Hepatocyte (in vitro differentiated cells): ENCODE measurements at regions not wholly inside any gene's neighbourhood (a gene's known extent, or its start where the extent isn't known, plus 50 kb on each side); places are given as distances from the start of the nearest gene placed in this dataset.

Experiments
- DNase-seq: peaks from one replicate; pipeline ENCODE4 v3.0.0-alpha.2; 2016; ENCODE audit warnings: low spot score
- H2AFZ ChIP-seq: fragments of 200-600 bp; sonication (generic); 2 replicates; pipeline ENCODE4 v1.6.0; 2016; ENCODE audit warnings: antibody characterized with exemption, mild to moderate bottlenecking
- H3K27ac ChIP-seq: fragments of 200-600 bp; sonication (generic); 2 replicates; pipeline ENCODE4 v1.5.1; 2016; ENCODE audit warnings: mild to moderate bottlenecking
- H3K27me3 ChIP-seq: fragments of 200-600 bp; sonication (generic); 2 replicates; pipeline ENCODE4 v1.6.1; 2016
- H3K36me3 ChIP-seq: fragments of 200-600 bp; sonication (generic); replicated peaks from 2 replicates; pipeline ENCODE4 v1.5.1; 2016; ENCODE audit warnings: low read depth; ENCODE audit not compliant: insufficient read depth
- H3K4me1 ChIP-seq: fragments of 200-600 bp; sonication (generic); 2 replicates; pipeline ENCODE4 v1.5.1; 2016; ENCODE audit warnings: mild to moderate bottlenecking, moderate library complexity; ENCODE audit not compliant: insufficient read depth
- H3K4me2 ChIP-seq: fragments of 200-600 bp; sonication (generic); 2 replicates; pipeline ENCODE4 v1.6.0; 2016
- H3K4me3 ChIP-seq: fragments of 200-600 bp; sonication (generic); 2 replicates; pipeline ENCODE4 v1.5.1; 2016; ENCODE audit warnings: mild to moderate bottlenecking
- H3K79me2 ChIP-seq: fragments of 200-600 bp; sonication (generic); 2 replicates; pipeline ENCODE4 v1.6.0; 2017; ENCODE audit warnings: mild to moderate bottlenecking
- H3K9me2 ChIP-seq: fragments of 200-600 bp; sonication (generic); replicated peaks from 2 replicates; pipeline ENCODE4 v1.6.0; 2017; ENCODE audit warnings: mild to moderate bottlenecking; ENCODE audit not compliant: insufficient read depth
- H3K9me3 ChIP-seq: fragments of 200-600 bp; sonication (generic); 2 replicates; pipeline ENCODE4 v1.5.1; 2016; ENCODE audit warnings: low read depth, mild to moderate bottlenecking
- H4K20me1 ChIP-seq: fragments of 200-600 bp; sonication (generic); 2 replicates; pipeline ENCODE4 v1.6.0; 2016; ENCODE audit warnings: mild to moderate bottlenecking; ENCODE audit not compliant: insufficient read depth, poor library complexity, severe bottlenecking
- EZH2 ChIP-seq: fragments of 200-600 bp; sonication (generic); IDR thresholded peaks from 2 replicates; pipeline ENCODE4 v1.6.1; 2016; ENCODE audit warnings: antibody characterized with exemption, mild to moderate bottlenecking, borderline replicate concordance
- EZH2phosphoT487 ChIP-seq: fragments of 200-600 bp; sonication (generic); IDR thresholded peaks from one replicate; pipeline ENCODE4 v1.6.1; 2018; ENCODE audit warnings: antibody characterized with exemption, mild to moderate bottlenecking, low read depth, moderate library complexity; ENCODE audit not compliant: unreplicated experiment, severe bottlenecking
- WGBS: methylation state at CpG from one replicate; pipeline ENCODE4 v1.1.6; 2016; ENCODE audit warnings: low lambda C conversion rate; ENCODE audit errors: missing lambda C conversion rate; 5-methylcytosine and 5-hydroxymethylcytosine counted together
- TF ChIP-seq, protein P1 (sequence below): fragments of 200-600 bp; sonication (generic); IDR thresholded peaks from 2 replicates; pipeline ENCODE4 v1.5.1; 2016; ENCODE audit warnings: antibody characterized with exemption, mild to moderate bottlenecking; ENCODE audit not compliant: poor library complexity

DNA sequence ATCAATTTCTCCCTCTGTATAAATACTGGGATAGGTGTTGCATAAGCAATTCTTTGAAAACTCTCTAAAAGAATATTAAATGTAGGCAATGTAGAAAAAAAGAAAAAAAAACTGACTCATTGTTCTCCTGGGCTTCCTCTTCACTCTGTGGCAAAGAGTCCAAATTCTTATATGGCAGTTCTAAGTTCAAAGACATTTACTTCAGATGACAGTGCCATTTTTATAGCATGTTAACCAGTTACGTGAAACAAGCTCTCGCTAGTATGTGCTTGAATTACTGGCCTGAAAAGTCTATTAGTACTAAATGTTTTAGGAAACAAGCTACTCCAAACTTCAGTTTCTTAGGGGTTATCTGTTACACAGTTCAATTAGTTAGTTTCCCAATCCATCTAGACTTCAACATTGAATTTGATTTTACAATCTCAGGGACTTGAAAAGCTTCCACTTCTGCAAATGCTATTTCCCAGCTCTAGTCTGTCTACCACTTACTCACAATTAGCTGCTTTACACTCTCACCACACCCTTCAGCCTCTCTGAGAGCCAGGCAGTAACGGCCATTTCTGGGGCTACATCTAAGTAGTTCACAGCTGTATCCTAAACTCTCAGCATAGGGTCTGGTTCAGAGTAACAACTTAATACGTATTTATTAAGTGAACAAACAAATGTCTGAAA, 100.4 kb downstream of the OGFRL1 start:
- WGBS: 66% methylated on average over 4 of the region's 4 CpGs
- Histone ChIP-seq H3K79me2 (no peaks in the 10 kb centered on the region), H3K4me1 (peaks cover 27% of the 10 kb centered on the region), H3K9me3 (no peaks in the 10 kb centered on the region), H3K4me2 (no peak overlapping the region), H3K27me3 (no peaks in the 10 kb centered on the region), H3K27ac (peak overlapping the region; percentile 14), H3K4me3 (no peak overlapping the region), H3K9me2 (no peaks in the 10 kb centered on the region), H4K20me1 (no peaks in the 10 kb centered on the region), H3K36me3 (no peaks in the 10 kb centered on the region), H2AFZ (no peak overlapping the region)
- TF ChIP-seq EZH2: no peak
- no peak for DNase-seq

DNA sequence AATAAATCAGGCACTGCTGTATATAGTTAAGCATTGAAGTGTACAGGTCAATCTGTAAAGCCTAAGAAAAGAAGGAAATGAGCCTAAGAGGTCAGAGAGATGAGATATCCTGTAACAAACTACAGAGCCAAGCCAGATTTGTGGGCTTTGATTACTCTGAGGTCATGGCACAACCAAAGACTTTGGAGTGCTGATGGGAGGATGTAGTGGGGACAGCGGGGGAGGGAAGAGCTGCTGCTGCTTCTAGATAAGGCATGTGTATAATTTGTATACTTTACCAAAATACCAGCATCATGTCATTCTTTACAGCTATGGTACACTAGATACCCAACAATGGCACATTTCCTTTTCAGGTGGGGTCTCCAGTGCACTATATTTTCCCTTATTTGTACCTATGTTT, 102.5 kb downstream of the OGFRL1 start:
- H3K36me3 ChIP-seq: no peaks in the 10 kb centered on the region
- H2AFZ ChIP-seq: no peak overlapping the region
- no peaks in the 10 kb centered on the region for H3K27me3 ChIP-seq
- WGBS: 86% methylated on average over 1 of the region's 1 CpG
- no peaks in the 10 kb centered on the region for H4K20me1 ChIP-seq
- H3K4me3 ChIP-seq: no peak overlapping the region
- TF ChIP-seq, protein P1, sequence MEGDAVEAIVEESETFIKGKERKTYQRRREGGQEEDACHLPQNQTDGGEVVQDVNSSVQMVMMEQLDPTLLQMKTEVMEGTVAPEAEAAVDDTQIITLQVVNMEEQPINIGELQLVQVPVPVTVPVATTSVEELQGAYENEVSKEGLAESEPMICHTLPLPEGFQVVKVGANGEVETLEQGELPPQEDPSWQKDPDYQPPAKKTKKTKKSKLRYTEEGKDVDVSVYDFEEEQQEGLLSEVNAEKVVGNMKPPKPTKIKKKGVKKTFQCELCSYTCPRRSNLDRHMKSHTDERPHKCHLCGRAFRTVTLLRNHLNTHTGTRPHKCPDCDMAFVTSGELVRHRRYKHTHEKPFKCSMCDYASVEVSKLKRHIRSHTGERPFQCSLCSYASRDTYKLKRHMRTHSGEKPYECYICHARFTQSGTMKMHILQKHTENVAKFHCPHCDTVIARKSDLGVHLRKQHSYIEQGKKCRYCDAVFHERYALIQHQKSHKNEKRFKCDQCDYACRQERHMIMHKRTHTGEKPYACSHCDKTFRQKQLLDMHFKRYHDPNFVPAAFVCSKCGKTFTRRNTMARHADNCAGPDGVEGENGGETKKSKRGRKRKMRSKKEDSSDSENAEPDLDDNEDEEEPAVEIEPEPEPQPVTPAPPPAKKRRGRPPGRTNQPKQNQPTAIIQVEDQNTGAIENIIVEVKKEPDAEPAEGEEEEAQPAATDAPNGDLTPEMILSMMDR: no peak
- TF ChIP-seq EZH2 (no peak), EZH2phosphoT487 (no peak)
- no peak for DNase-seq
- H3K9me2 ChIP-seq: no peaks in the 10 kb centered on the region
- no peaks in the 10 kb centered on the region for H3K79me2 ChIP-seq
- H3K4me1 ChIP-seq: peaks cover 16% of the 10 kb centered on the region
- H3K9me3 ChIP-seq: no peaks in the 10 kb centered on the region
- H3K27ac ChIP-seq: no peak overlapping the region
- H3K4me2 ChIP-seq: no peak overlapping the region

DNA sequence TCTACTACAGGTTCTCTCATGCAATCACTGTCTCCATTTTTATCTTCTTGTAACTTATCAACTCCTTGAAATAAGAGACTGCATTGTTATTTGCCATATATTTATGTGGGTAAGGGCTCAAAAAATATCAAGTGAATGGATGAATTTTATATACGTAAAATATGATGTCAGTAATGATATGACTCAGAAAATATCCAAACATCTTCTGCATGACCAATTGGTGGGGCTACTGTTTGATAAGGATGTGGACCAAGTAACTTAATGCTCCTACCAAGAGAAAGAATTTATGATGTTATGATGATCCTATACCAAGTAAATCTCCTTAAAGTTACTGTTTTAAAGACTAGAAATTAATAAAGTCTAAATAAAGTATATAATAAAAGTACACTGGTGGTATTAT, 103.7 kb downstream of the OGFRL1 start:
- no peak overlapping the region for H3K4me2 ChIP-seq
- TF ChIP-seq EZH2phosphoT487: no peak
- TF ChIP-seq, protein P1: no peak
- no peak for TF ChIP-seq EZH2

DNA sequence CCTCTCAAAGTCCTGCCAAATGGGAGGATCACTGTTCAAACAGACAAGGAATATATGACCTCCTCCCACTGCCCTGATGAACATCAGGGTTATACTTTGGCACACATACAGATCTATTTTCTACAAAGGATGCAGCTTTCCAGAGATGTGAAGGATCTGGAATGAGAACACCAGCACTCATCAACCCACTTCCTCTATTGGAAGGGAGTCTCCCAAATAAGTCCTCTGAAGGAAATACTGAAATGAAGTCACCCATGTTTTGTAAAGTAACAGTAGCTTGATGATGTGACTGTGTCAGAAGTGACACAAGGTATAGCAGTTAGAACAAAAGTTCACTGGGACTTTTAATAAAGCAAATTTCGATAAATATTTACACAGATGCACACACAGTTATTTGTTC, 104.9 kb downstream of the OGFRL1 start:
- H2AFZ ChIP-seq: no peak overlapping the region
- H3K27ac ChIP-seq: peak overlapping the region; percentile 19
- H4K20me1 ChIP-seq: no peaks in the 10 kb centered on the region
- H3K9me3 ChIP-seq: no peaks in the 10 kb centered on the region
- no peaks in the 10 kb centered on the region for H3K36me3 ChIP-seq
- no peak for TF ChIP-seq EZH2phosphoT487
- no peak for TF ChIP-seq EZH2
- TF ChIP-seq, protein P1: no peak
- H3K4me3 ChIP-seq: no peak overlapping the region
- no peak overlapping the region for H3K4me2 ChIP-seq
- peaks cover 16% of the 10 kb centered on the region for H3K4me1 ChIP-seq
- no peak for DNase-seq
- no peaks in the 10 kb centered on the region for H3K27me3 ChIP-seq
- H3K9me2 ChIP-seq: no peaks in the 10 kb centered on the region
- H3K79me2 ChIP-seq: no peaks in the 10 kb centered on the region
- WGBS: 87% methylated on average over 1 of the region's 1 CpG

More for the DNA sequence above, 103.7 kb downstream of the OGFRL1 start:
- Histone ChIP-seq H3K4me1 (peaks cover 16% of the 10 kb centered on the region), H3K9me2 (no peaks in the 10 kb centered on the region), H3K27me3 (no peaks in the 10 kb centered on the region), H3K79me2 (no peaks in the 10 kb centered on the region), H4K20me1 (no peaks in the 10 kb centered on the region), H2AFZ (no peak overlapping the region), H3K36me3 (no peaks in the 10 kb centered on the region), H3K4me3 (no peak overlapping the region), H3K9me3 (no peaks in the 10 kb centered on the region), H3K27ac (no peak overlapping the region)
- 82% methylated on average over 1 of the region's 1 CpG for WGBS
- DNase-seq: no peak
